ENCODE measurements at regions not wholly inside any gene's neighbourhood (a gene's known extent, or its start where the extent isn't known, plus 50 kb on each side); places are given as distances from the start of the nearest gene placed in this dataset.
"Not testable (repeated sequence)": the region's sequence is repeated elsewhere in the genome, so short reads cannot be mapped to it uniquely, and the experiment has no call there.

DNA sequence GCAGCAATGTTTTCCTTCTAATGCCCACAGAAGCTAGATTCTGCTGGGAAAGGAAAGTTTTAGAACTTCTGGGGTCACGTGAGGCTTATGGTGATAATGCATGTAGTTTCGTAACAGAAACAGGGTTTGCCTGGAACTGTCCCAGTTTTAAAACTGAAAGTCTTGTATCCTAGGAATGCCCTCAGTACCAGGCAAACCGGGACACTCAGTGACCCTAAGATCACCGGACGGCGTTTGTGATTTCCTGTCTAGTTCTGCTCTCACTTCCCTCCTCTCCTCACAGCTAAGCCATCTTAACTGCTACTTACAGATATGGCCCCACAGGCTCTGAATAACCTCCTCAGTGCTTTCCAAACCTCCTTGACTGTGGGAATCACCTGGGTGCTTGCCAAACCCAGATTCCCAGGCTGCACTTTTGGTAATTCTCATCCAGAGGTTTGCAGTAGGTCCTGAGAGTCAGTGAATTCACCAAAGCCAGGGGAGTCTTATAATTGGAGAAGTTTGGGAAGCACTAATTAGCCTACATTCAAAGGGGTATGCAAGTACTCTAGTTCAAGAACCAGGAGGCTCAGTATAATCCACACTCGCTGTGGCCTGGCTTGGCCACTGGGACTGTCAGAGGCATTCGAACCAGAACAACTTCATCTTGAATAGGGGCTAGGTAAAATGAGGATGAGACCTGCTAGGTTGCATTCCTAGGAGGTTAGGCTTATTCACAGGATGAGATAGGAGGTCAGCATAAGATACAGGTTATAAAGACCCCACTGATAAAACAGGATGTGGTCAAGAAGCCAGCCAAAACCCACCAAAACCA lies 231.6 kb upstream of the MYLIP start:
- no peak for DNase-seq

DNA sequence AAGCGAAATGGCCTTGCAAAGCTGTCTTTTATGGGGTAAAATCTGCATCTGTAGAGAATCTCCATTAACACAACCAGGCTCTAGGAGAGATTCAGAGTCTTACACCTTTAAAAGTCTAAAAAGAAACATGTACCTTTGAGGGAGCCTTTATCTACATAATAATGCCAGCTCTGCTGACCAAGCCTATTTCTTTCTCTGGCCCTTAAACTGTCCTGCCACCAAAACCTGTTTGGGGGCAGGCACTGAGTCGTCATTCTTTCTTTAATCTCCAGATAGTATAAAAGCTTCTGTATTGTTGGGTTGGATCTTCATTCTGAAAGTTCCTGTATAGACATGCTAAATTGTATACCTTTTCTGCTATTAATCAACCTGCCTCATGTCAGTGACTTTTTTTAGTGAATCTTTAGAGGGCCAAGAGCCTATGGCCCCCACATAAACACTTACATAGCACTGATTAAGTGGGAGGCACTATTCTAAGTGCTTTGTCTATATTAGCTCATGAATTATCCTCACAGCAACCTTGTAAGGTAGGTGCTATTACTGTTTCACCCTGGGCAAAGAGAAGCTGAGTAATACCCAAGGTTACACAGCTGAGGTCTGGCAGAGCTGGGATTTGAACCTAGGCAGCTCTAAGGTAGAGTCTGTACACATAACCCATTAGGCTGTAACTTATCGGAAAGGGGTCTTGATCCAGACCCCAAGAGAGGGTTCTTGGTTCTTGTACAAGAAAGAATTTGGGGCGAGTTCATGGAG lies 232.3 kb upstream of the DTNBP1 start:
- no peak for DNase-seq

DNA sequence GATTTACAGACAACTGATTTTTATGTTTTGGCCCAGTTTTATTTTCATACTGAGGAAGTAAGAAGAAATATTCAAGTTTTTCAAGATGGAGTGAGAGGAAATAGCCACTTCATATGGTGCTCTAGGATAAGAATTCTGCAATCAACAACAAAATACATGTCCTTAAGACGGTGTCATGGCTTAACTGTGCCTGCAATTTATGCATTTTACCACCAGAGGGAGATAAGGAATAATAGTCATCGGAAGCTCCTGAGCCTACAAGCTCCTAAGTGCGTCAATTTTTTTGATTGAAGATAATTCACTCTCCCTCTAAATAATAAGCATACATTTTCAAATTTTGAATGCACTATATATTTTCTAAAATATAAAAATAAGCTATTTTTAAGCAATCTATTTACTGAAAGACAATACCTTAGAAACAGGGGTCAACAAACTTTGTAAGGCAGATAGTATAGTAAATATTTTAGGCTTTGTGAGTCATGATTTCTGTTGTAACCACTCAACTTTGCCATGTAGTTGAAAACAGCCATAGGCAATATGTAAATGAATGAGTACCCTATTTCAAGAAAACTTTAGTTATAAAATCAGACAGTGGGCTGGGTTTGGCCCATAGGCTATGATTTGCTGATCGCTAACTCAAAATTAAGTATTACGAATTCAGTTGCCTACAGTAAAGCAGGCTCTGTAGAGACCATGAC lies 230.9 kb upstream of the DTNBP1 start:
- DNase-seq: no peak

DNA sequence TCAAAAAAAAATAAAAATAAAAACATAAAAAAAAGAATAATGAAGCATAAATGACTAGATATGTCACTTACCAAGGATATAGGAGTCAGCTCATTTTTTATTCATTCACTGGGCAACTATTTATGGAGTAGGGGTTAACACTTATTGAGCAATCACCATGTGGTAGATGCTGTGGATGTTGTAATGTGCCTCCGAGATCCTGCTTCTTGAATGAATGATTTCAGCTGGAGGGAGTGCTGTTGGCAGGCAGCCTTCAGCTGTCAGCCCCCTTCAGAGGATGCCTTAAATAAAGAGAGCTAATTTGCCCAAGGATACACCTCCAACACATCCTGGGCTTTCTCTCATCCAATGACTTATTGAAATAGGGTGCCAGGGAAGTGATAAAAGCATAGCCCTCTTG lies 229.5 kb upstream of the DTNBP1 start:
- DNase-seq: no peak

DNA sequence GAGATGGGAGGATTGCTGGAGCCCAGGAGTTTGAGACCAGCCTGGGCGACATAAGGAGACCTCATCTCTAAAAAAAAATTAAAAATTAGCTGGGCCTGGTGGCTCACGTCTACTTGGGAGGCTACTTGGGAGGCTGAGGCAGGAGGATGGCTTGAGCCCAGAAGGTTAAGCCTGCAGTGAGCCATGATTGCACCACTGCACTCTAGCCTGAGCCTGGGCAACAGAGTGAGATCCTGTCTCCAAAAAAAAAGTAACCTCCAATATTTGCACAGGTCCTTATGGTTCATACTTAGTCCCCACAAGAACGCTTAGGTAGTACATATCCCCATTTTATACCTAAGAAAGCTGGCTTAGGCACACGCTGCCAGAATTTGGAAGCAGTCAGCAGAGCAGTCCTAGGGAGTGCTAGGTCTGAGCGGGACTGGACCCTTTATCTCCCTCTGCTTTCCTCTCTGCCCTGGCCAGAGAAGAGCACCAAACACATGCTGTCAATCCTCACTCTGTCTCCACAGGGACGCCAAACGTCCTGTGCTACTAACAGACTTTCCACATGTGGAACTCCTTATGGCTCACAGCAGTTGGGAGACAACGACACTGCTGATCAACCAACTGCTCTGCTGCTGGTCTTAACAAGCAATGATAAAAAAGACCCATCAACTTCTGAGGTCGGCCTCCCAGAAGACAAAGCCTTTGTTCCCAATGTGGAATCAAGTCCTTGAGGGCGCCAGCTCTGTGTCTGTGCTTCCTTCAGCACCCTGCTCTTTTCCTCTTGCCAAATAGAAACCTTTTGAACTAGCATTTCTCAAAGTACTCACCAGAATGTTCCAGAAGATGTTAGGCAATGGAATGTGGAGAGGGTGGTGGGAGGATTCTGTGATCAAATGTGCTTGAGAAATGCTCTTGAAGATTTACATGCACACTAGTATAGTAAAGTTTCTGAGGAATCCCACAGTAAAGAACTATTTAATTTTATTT lies 226.3 kb upstream of the DTNBP1 start:
- DNase-seq: no peak

DNA sequence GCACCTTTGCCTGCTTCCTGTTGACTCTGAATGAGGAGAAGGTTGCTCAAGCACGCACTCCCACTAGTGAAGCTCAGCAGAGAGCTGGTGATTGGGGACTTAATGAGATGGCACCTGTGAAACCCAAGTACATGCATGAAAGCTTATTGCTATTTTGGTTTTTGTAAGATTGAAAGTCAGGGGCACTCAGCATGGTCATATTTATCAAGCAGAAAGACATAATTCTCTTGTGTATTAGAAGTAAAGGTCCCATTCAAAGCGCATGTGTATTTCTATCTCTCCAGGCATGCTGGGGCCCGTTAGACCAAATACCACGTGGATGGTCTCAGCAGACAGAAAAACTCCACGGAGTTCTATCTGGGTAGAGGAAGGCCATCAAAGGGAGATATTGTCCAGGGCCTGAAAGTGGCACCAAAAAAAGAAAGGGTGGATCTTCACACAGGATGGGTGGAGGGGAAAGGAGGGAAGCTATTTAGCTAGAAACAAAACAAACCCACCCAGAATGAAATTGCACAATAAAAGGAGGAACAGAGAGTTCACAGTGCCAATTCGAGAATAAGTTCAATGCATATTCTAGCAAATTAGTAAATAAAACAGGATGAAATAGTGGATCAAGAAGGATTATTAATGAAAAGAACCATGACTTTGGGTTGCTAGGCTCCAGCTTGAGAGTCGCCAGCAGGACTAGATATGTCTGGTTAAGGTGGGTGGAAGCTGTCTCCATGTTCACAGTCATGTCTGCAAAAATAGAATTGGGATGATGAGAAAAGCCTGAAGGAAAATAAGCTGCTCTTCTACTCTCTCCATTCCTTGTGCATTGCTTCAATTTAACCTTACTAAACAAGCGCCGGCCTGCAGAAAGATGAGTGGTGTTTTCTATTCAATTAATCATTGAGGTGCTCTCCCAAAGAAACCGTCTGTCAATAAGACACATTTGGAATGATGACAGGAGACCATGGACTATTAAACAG lies 224.9 kb upstream of the DTNBP1 start:
- no peak for DNase-seq

DNA sequence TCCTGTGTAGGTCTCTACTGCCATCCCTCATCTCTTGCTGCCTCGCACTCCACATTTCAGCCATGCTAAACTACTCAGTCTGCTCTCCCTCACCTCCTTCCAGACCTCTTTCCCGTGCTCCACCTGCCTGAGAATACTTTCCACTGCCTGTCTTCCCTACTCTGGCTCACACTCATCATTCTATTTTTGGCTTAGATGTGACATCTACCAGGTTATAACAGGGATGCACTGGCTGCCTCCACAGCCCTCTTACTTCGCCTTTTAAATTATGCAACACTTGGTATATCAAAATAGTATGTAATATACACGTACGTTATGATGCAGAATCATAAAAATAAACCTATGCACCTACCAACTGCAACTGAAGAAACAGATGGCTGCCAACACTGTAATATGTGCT lies 222.8 kb upstream of the DTNBP1 start:
- no peak for DNase-seq

DNA sequence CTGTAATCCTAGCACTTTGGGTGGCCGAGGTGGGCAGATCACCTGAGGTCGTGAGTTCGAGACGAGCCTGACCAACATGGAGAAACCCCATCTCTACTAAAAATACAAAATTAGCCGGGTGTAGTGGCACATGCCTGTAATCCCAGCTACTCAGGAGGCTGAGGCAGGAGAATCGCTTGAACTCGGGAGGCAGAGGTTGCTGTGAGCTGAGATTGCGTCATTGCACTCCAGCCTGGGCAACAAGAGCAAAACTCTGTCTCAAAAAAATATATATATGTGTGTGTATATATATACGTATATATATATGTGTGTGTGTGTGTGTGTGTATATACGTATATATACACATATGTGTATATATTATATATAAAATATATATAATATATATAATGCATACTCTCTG lies 220.8 kb upstream of the DTNBP1 start:
- not testable (repeated sequence) for DNase-seq

DNA sequence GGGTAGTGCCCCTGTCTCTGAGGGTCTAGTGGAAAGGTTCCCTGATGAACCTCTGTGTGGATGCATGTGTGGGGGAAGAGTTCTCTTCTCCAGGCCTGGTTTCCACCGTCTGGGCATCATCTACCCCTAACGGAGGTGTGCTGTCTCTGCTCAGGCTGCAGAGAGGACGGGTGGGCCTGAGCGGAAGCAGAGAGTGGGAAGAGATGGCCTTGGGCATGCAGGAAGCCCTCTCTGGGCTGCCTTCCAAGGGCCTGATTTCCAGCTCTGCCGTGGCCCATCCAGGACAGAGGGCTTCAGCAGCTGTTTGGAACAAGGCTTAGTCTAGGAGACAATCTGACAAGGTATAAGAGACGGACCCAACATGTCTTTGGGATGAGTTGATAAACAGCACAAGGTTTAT lies 220.1 kb upstream of the DTNBP1 start:
- no peak for DNase-seq

DNA sequence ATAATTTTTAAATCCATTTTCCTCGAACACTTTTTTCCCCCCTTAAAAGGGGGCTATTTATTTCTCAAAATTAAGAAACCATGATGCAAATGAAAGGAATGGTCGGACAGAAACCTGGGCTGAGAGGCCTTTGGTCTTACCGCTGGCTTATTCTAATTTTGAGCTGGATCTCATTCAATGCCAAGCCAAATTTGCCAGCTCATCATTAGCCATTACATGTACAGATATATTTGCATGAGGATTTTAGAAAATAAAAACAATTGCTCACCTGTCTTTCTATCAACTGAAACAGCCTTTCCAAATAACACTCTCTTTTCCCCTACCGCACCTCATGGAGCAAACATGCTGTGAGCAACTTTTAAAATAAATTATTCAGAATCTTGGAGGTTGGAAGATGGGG lies 219.5 kb upstream of the DTNBP1 start:
- no peak for DNase-seq

DNA sequence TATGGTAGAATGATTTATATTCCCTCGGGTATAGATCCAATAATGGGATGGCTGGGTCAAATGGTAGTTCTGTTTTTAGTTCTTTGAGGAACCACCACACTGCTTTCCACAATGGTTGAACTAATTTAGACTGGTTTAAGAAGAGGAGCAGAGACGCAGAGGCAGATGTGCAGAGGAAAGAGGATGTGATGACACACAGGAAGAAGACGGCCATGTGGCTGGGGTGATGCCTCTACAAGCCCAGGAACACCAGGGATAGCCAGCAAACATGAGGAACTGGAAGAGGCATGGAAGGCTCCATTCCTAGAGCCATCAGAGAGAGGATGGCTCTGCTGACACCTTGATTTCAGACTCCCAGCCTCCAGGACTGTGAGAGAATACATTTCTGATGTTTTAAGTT lies 218.3 kb upstream of the DTNBP1 start:
- no peak for DNase-seq

DNA sequence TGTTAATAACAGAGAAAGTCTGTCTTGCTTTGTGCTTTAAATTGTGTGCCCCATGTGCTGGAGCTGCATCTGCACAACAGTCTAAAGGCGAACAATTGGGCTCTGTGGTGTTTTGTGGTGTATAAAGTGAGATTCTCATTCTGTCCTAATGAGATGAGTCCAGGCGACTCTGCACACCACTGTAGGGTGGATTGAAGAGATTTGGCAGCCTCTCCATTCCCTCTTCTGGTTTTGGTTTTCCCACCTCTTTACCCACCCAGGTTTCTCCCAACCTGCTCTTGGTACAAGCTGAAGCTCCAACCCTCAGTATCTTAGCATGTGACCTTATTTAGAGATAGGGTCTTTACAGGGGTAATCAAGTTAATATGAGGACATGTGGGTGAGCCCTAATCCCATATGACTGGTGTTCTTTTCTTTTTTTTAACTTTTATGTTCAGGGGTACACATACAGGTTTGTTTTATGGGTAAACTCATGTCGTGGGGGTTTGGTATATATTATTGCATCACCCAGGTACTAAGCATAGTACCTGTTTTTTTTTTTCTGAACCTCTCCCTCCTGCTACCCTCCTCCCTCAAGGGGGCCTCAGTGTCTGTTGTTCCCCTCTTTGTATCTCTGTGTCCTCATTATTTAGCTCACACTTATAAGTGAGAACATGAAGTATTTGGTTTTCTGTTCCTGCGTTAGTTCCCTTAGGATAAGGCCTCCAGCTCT lies 217.6 kb upstream of the DTNBP1 start:
- DNase-seq: no peak

DNA sequence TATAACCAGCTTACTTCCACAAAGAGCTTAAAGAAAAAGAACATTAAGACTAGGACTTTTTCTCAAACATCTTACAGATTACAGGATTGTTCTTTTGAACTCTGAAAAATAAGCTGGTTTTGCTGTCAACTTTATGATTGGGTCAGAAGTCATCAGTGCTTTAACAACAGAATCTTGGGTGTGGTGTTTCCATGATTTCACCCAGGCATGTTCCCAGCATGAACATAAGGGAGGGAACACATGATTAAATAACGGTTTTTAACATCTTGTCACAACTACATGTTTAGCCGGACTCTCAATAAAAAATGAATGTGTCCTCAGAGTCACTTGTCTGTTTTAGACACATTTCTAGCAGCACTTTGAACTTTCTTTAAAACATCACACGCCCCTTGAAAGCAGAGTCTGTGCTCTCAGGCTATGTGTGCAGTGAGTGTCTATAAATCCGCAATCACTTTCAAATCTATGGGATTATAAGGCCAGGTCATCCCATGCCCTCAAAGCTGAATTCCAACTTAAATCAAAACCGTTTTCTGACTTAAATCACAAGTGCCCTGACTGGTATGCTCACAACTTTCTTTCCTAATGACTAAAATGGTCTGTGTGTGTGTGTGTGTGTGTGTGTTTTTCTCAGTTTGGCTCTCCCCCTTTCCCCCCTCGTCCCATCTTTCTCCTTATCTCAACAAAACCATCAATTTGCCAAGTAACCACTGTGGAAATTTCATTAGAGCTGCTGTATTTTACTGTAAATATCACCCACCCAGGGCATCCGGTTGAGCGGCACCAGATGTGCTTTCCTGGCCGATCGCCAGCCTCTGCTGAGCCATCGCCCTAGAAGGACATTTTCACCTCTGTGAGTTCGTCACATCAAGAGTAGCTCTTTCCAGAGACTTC lies 216.8 kb upstream of the DTNBP1 start:
- no peak for DNase-seq

DNA sequence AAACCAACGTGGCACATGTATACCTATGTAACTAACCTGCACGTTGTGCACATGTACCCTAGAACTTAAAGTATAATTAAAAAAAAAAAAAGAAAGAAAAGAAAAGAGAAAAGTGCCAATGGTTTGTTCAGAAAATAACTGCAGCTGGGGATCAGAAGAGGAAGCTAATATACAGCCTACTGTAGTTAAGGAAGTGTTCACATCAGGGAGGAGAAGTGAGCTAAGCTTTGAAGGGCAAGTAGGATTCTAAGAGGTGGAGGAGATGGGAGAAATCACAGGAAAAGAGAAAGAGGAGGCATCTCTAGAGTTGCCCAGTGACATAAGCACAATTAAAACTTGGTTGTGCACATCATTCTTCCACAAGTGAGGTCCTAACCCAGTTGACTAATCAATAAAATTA lies 214.4 kb upstream of the DTNBP1 start:
- no peak for DNase-seq

DNA sequence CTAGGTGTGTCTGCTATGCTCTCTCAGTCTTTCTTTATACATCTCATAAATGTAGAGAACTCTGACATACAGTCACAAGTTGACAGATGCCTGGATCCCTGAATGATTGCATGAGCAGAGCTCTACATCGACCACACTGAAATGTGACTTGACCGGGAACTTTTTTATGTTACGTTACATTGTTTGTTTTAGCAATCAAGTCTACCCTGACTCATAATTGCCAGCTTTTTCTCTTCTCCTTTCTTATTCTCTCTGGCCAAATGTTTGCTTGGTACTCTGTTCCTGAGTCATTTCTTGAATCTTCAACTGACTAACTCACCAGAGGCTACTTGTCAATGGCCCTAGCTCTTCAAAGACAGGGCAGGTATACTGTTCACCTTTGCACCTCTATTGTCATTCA lies 213.6 kb upstream of the DTNBP1 start:
- no peak for DNase-seq

DNA sequence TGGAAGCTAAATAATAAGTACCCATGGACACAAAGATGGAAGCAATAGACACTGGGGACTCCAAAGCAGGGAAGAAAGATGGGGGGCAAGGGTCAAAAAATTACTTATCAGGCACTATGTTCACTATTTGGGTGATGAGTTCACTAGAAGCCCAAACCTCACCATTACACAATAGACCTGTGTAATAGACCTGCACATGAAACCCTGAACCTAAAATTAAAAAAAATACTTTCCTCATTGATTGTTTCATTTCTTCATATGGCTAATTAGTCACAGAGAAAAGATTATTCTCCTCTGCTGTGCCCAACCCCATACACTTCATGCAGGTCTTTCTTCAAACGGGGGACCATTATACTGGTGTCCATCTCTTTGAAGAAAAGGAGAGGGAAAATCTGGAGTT lies 213.0 kb upstream of the DTNBP1 start:
- no peak for DNase-seq

DNA sequence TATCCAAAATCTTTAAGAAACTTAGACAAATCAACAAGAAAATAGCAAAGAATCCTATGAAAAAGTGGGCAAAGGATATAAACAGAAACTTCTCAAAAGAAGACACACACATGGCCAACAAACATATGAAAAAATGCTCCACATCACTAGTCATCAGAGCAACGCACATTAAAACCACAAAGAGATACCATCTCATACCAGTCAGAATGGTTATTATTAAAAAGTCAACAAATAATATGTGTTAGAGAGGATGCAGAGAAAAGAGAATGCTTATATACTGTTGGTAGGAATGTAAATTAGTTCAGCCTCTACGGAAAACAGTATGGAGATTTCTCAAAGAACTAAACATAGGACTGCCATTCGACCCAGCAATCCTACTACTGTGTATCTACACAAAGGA lies 212.0 kb upstream of the DTNBP1 start:
- DNase-seq: no peak

DNA sequence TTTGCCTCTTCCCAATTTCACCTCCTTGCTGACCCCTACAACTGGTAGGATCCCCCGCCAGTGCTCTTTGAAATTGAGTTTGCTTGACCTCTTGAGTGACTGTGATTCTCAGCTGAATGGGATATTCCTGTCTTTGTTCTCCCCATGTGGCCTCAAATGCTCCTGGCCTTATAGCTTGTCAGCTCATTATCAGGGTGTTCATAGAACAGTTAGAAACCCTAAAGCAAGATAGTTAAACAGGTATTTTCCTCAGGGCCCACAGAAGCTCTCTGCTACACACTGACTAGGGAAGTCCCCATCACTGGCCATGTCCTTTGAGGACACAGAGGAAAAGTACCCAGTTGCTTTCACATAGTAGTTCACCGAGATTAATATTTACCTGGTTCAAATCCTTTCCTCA lies 211.5 kb upstream of the DTNBP1 start:
- no peak for DNase-seq

DNA sequence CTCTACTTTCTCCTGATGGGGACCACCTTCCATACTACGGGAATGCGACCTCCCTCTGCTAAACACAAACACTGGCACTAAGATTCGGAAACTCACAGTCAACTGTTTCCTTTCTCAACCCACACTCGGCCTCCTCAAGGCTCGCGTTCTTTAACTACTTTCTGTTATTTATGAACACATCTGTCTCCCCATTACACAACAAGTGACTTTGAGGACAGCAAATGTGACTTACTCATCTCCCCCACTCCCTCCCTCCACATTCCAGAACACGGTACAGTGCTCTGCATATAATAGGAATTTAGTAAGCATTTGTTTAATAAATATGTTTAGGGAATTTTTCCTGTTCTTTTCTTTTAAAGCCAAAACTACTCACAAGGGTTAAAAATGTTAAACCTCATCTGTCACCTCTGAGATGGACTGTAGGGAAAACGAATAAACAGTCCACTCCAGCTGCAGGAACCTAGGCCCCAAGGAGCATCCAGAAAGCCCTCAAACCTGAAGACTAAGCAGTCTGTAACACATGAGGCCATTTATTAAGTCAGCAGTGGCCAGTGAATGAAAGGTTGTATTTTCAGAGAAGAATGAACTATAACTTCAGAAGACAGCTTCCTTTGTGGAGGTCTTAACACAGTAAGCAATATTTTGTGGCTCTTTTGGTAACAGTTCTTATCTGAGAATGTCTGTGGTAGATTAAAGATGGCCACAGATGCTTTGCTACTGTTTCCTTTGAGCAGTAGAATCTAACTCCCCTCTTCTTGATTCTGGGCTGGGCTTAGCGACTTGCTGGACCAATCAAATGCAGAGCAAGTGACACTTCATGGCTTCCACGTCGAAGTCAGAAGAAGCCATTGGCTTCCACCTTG lies 209.6 kb upstream of the DTNBP1 start:
- DNase-seq: no peak
